ENCODE measurements at regions not wholly inside any gene's neighbourhood (a gene's known extent, or its start where the extent isn't known, plus 50 kb on each side); places are given as distances from the start of the nearest gene placed in this dataset.

GRCh38 chr3:10667901-10668476 lies 148.0 kb upstream of the SLC6A11 start:
- no peak for TF ChIP-seq YY1 (IDR thresholded peaks at IDR 0.05; ENCODE audit: extremely low read depth, insufficient replicate concordance, low read depth, low read length)
- no peak for TF ChIP-seq JUND (IDR thresholded peaks at IDR 0.05)
- TF ChIP-seq POLR2AphosphoS5 (IDR thresholded peaks at IDR 0.05; ENCODE audit: low read depth, low read length), result no peak
- no peak for TF ChIP-seq POLR2A (IDR thresholded peaks at IDR 0.05; ENCODE audit: borderline replicate concordance, extremely low read depth, insufficient read depth, insufficient read length)
- no peak for TF ChIP-seq ATF3 (IDR thresholded peaks at IDR 0.05)
- TF ChIP-seq CTCF (IDR thresholded peaks at IDR 0.05 in 2 of 3, conservative IDR thresholded peaks at IDR 0.05 in 1 of 3; ENCODE audit: borderline replicate concordance in 1 of 3, insufficient read depth in 1 of 3, low read depth in 2 of 3, low read length in 2 of 3), result no peak
- TF ChIP-seq ZNF274 (IDR thresholded peaks at IDR 0.05; ENCODE audit: low read depth, low read length), result no peak
- TF ChIP-seq REST (IDR thresholded peaks at IDR 0.05; ENCODE audit: low read depth), result no peak

All from HCT116 (cell line).